NK-92 treated with Interleukin-12 subunit alpha and Interleukin-12 subunit beta, amount 100 ng/mL, for 24 hours (cell line): ENCODE measurements at regions not wholly inside any gene's neighbourhood (a gene's known extent, or its start where the extent isn't known, plus 50 kb on each side); places are given as distances from the start of the nearest gene placed in this dataset.
A peak's percentile ranks its signal among the peaks of the same experiment; 100 is the strongest.

ENCODE experiments used
- DNase-seq: peaks from one replicate; lab custom pipeline; 2025; lab: John Stamatoyannopoulos, UW

DNA sequence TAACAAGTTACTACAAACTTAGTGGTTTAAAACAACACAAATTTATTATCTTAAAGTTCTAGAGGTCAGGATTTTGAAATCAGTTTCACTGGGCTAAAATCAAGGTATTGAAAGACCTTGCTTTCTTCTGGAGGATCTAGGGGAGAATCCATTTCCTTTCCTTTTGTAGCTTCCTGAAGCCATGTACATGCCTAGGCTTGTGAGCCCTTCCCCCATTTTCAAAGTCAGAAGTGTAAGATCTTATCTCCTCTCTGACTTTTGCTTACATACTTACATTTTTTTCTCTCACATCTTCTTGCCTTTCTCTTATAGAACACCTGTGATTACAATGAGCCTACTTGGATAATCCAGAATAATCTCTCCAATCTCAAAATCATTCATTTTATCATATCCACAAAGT lies 78.7 kb upstream of the MBOAT2 start:
- DNase-seq: no peak

DNA sequence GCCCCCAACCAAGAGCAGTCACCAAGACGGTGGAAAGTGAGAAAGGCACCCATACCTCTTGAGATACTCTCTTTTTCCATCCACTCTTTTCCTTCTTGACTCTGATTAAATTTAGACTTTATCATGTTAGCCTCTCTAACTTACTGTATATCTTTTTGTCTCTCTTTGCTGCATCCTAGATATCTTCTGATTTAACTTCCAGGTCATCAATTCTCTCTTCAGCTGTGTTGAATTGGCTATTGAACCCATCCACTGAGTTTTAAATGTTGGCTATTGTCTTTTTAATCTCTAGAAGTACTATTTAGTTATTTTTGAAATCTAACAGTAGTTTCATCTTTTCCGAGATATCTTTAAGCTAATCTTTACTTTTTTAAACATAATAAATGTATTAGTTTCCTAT lies 78.3 kb upstream of the MBOAT2 start:
- DNase-seq: no peak

DNA sequence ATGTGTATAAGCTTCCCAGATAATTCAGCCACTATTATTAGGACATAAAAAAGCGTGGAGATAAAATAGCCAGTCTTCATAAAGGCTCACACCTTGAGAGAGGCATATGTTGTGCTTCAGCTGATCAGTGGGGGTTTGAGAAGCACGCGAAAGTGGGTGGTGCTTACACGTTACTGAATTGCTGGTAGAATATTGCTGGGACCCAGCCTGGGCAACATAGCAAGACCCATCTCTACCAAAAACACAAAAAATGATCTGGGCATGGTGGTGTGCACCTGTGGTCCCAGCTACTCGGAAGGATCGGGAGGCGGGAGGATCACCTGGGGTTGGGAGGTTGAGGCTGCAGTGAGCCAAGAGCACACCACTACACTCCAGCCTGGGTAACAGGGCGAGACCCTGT lies 74.9 kb upstream of the MBOAT2 start:
- no peak for DNase-seq

DNA sequence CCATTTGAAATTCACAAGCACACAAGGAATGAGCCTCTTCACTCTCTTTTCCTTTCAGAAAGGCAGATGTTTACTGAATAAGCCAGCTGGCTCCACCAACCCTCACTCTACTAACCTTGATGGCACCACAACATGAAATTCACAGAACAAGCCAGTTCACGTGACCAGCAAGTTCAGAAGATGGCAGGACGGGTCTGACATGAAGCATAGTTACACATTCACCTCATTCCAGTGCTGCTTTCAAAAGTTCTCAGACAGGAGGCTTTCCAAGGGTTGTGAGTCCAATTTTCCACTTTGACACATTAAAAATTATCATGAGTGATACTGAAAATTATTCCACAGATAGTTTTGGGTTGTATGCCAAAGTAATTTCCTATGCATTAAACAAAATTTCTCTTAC lies 74.2 kb upstream of the MBOAT2 start:
- DNase-seq: no peak

DNA sequence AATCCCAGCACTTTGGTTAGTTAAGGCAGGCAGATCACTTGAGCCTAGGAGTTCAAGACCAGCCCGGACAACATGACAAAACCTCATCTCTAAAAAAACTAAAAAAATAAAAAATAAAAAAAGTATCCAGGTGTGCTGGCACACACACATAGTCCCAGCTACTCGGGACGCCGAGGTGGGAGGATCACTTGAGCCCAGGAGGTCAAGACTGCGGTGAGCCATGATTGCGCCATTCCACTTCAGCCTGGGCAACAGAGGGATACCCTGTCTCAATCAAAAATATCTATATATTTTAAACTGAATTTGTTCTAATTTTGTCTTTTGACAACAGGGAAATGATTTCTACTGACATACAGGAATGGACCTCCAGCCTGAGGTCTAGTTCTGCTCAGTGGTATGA lies 73.3 kb upstream of the MBOAT2 start:
- DNase-seq: no peak

DNA sequence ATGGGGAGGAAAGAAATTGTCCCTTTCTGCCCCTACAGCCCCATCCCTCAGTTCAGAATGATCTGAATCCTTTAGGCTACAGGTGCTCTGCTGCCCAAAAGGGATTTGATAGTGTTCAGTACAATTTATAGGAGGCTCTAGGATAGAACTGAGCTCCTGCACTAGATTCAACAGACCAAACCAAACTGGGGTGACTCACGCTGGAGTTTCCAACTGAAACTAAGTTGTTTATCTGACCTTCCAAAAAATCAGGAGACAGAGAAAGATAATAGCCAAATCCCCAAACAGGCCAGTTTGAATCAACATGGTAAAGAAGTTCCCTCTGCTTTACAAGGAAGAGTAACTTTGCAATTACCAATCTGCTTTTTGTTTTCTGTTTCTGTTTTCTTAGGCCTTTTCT lies 72.7 kb upstream of the MBOAT2 start:
- no peak for DNase-seq

DNA sequence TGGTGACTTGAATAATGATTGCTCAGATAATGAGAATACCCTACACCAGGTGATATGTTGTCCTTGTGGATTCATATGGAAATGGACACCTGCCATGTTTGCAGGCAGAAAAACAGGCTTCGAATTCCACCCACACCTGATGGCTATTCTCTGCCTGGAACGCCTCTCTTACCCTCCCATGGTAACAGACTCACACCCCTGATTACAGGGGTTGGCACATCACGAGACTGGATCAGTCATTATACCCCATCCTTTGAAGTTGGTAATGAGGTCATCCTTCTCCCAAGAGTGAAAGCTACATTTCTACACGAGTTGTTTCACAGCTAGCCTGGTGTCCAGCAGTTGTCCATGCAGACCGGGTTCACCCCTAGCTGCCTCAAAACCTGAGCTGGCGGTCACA lies 71.4 kb upstream of the MBOAT2 start:
- no peak for DNase-seq

DNA sequence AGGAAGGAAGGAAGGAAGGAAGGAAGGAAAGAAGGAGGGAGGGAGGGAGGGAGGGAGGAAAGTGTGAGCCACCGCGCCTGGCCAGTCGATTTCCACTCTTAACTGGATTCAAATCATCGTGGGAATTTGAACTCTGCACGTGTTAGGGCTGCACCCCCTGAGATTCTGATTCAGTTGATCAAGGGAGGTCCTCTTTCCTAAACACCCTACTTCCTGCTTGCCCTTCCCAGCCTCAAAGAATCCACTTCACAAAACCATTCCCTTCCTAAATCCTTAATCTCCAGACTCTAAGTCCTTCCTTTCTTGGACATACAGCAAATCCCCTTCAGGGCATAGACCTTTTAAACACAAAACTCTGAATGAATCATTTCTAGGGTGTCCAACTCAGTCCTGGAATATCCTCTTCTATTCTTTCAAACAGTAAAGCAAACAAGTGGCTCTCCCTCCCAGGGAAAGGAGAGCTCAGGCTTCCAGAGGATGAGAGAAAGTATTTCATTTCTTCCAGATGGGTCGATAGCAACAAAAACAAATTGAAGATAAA lies 68.2 kb upstream of the MBOAT2 start:
- DNase-seq: no peak

DNA sequence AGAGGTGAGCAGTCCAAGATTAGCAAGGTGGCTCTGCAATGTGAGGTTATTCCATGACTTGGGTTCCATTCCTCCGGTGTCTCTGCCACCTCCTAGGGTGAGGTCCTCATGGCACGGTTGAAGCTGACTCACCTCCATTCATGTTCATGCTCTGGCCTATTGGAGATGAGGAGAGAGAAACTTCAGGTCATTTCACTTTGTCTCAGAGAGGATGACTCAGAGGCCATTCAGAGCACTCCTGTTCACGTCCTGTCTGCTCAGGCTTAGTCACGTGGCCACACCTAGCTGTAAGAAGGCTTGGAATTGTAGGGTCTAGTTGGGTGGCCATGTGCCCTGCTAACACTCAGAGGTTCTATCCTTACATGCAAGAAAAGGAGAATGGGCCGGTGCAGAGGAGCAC lies 67.5 kb upstream of the MBOAT2 start:
- DNase-seq: peak; percentile 5

DNA sequence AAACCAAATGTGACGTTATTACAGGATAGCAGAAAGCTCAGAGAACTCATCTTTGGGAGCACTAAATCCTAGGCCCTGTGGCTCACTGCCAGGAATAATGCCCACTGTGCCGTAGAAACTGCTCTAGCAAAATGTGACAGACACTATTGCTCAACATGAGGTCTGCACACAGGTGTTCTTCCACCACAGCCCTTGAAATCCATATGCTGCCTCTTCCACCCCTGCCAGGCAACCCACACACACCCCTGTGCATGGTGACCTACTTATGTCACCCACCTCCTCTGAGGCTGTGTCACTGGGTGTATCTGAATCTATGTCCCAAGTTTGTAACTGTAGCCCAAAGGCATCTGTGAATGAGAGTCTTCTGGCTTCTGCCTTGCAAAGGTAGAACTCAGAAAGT lies 66.1 kb upstream of the MBOAT2 start:
- no peak for DNase-seq

DNA sequence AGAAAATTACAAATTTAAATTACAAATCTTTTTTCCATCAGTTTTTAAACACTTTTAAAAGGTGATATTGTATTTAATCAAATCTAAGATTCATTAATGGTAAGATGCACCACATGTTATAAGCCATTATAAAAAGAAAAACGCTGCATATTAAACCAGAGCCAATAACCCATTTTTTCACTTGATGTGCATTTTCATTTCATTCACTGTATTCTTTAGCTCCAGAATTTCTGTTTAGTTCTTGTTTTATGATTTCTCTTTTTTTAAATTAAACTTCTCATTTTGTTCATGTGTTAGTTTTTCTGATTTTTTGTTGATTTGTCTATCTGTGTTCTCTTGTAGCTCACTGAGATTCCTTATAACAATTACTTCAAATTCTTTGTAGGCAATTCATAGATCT lies 62.4 kb upstream of the MBOAT2 start:
- no peak for DNase-seq

DNA sequence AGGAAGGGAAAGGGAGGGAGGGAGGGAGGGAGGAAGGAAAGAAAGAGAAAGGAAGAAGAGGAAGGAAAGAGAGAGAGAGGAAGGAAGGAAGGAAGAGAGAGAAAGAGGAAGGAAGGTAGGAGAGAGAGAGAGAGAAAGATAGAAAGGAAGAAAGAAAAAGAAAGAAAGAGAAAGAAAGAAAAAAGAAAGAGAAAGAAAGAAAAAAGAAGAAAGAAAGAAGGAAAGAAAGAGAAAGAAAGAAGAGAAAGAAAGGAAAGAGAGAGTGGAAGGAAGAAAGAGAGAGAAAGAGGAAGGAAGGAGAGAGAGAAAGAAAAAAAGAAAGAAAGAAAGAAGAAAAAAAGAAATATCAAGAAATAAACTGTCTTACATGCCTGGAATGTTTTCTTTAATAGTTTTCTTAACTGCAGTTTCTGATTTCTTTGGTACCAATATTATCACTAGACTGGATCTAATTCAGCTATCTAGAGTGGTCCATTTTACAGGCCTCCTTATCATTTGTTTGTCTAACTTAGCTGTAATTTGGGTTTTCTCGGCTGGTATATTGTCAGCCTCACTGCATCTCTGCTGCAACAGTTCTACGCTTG lies 59.6 kb upstream of the MBOAT2 start:
- DNase-seq: no peak

DNA sequence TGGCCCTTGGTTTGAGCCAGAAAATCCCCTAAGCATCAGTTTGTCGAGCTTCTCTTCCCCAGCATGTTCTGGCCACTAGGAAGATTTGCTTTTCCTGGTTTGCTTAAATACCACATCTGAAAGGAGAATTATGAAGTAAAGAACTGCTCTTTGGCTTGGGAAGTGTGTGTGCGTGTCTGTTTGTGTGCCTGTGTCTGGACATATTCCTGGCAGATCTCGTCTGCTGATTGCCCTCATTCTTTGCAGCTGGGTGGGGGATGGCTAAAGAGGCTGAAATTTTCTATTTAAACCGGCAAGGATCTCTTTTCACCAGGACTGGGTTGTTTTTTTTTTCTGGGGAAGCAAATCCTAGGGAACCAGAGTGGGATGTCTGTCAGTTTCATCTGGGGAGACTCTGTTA lies 57.3 kb upstream of the MBOAT2 start:
- DNase-seq: no peak

DNA sequence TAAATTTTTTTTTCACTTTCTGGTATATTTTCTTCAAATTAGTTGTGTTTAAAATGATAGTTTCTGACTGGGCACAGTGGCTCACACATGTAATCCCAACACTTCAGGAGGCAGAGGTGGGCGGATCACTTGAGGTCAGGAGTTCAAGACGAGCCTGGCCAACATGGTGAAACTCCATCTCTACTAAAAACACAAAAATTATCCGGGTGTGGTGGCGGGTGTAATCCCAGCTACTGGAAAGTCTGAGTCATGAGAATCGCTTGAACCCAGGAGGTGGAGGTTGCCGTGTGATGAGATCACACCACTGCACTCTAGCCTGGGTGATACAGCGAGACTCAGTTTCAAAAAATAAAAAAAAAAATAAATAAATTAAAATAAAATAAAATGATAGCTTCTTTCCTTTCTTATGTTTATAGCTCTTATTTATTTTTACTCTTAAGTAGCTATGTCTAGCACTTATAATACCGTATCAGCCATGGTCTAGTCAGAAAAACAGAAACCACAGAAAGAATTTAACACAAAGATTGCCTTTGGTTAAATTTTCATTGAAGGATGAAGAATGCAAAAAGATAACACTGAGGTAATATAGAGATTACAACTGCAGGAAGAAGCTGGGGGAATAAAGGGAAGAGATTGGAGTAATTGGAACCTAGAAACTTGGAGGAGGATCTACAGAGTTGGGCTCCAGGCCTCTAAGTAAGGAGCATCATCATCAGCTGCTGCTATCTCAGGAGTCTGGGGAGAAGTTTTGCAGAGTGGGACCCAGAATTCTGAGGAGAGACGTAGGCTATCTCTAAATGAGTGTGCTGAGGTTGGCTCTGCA lies 54.7 kb upstream of the MBOAT2 start:
- no peak for DNase-seq

DNA sequence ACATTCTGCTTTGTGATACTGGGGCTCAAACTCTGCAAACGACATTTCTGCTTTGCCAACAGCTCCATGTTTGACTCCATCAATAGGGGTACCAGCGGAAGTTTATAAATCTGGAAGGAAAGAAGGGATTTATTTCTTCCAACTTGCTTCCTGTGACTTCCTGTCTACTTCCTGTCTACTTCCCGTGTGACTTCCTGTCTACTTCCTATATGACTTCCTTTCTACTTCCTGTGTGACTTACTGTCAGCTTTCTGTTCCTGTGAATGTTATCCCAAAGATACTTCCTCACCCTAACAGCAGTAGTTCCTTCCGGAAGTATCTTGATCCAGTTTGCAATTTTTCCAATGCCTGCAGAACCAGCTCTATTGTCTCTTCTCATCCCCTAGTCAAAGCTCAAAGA lies 52.0 kb upstream of the MBOAT2 start:
- no peak for DNase-seq

DNA sequence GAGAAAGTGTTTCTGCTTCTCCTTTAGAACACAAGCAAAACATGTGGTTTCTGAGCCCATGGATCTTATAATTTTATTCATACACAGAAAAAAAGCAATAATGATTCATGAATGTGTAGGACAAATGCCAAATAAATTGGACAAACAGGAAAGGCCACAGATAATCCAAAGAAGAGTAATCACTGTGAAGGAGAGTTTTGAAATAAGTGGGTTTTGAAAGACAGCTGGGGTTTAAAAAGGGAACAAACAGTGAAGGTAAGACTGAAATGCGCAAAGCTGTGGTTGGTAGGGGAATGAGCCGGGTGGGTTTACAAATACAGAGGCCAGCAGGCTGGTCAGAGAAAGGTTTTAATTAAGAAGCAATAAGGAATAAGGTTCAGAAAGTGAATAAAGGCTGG lies 50.0 kb upstream of the MBOAT2 start:
- DNase-seq: no peak
